Bronchial epithelial cell (primary cell): ENCODE measurements at regions not wholly inside any gene's neighbourhood (a gene's known extent, or its start where the extent isn't known, plus 50 kb on each side); places are given as distances from the start of the nearest gene placed in this dataset.
A peak's percentile ranks its signal among the peaks of the same experiment; 100 is the strongest.

Experiments used
- DNase-seq: peaks from one replicate; pipeline ENCODE4 v3.0.0-alpha.2; 2010; ENCODE audit warnings: low read depth
- FAIRE-seq: peaks from 2 replicates; lab custom pipeline; 2011; peaks lifted over from hg19 to GRCh38; lab: Jason Lieb, UNC
- H3K27me3 ChIP-seq: 2 replicates; pipeline ENCODE4 v1.5.1; 2011; ENCODE audit warnings: low read length; ENCODE audit not compliant: control insufficient read depth, insufficient read depth
- H3K36me3 ChIP-seq: 2 replicates; pipeline ENCODE4 v1.5.1; 2011; ENCODE audit warnings: low read length; ENCODE audit not compliant: control insufficient read depth, insufficient read depth
- H3K4me3 ChIP-seq: 2 replicates; pipeline ENCODE4 v1.5.1; 2011; ENCODE audit warnings: mild to moderate bottlenecking, low read depth, low read length, control low read depth
- CTCF ChIP-seq: IDR thresholded peaks from 2 replicates; pipeline ENCODE4 v1.5.1; 2011; ENCODE audit warnings: mild to moderate bottlenecking, moderate library complexity, low read length, control low read depth, inconsistent platforms; ENCODE audit not compliant: insufficient read depth, severe bottlenecking

GRCh38 chr4:185886832-185887524 lies 75.0 kb upstream of the SORBS2 start:
- no peaks in the 10 kb centered on the region for H3K36me3 ChIP-seq
- no peak for FAIRE-seq
- H3K27me3 ChIP-seq, result no peaks in the 10 kb centered on the region
- TF ChIP-seq CTCF, result no peak
- H3K4me3 ChIP-seq, result no peak overlapping the region
- DNase-seq, result no peak

- DNase-seq (no peak), FAIRE-seq (no peak)
- H3K27me3 ChIP-seq, result no peaks in the 10 kb centered on the region
- H3K4me3 ChIP-seq, result no peak overlapping the region
- no peak for TF ChIP-seq CTCF
- no peaks in the 10 kb centered on the region for H3K36me3 ChIP-seq
These were observed 76.7 kb upstream of the SORBS2 start for GRCh38 chr4:185888676-185889075.

GRCh38 chr4:185889585-185889984 lies 77.6 kb upstream of the SORBS2 start:
- no peak for TF ChIP-seq CTCF
- no peak for DNase-seq
- Histone ChIP-seq H3K36me3 (no peaks in the 10 kb centered on the region), H3K4me3 (no peak overlapping the region), H3K27me3 (no peaks in the 10 kb centered on the region)
- no peak for FAIRE-seq

- no peak for FAIRE-seq
- TF ChIP-seq CTCF, result no peak
- Histone ChIP-seq H3K27me3 (no peaks in the 10 kb centered on the region), H3K4me3 (no peak overlapping the region), H3K36me3 (no peaks in the 10 kb centered on the region)
- no peak for DNase-seq
These were observed 78.2 kb upstream of the SORBS2 start for GRCh38 chr4:185890196-185890595.

GRCh38 chr4:185892165-185892564 lies 80.2 kb upstream of the SORBS2 start:
- FAIRE-seq, result no peak

More at GRCh38 chr4:185892165-185892564, 80.2 kb upstream of the SORBS2 start:
- Histone ChIP-seq H3K27me3 (no peaks in the 10 kb centered on the region), H3K36me3 (no peaks in the 10 kb centered on the region), H3K4me3 (no peak overlapping the region)
- peak; percentile 22 for DNase-seq
- TF ChIP-seq CTCF, result no peak
